Activated CD8-positive, alpha-beta memory T cell treated with anti-CD3 and anti-CD28 coated beads for 48 hours (primary cell): ENCODE measurements at regions not wholly inside any gene's neighbourhood (a gene's known extent, or its start where the extent isn't known, plus 50 kb on each side); places are given as distances from the start of the nearest gene placed in this dataset.

Source experiments
- DNase-seq, 3 experiments: peaks; one replicate each; pipeline ENCODE4 v3.0.0-alpha.2; 2020; ENCODE audit warnings: low read depth in 2 of 3, low spot score in 2 of 3

DNA sequence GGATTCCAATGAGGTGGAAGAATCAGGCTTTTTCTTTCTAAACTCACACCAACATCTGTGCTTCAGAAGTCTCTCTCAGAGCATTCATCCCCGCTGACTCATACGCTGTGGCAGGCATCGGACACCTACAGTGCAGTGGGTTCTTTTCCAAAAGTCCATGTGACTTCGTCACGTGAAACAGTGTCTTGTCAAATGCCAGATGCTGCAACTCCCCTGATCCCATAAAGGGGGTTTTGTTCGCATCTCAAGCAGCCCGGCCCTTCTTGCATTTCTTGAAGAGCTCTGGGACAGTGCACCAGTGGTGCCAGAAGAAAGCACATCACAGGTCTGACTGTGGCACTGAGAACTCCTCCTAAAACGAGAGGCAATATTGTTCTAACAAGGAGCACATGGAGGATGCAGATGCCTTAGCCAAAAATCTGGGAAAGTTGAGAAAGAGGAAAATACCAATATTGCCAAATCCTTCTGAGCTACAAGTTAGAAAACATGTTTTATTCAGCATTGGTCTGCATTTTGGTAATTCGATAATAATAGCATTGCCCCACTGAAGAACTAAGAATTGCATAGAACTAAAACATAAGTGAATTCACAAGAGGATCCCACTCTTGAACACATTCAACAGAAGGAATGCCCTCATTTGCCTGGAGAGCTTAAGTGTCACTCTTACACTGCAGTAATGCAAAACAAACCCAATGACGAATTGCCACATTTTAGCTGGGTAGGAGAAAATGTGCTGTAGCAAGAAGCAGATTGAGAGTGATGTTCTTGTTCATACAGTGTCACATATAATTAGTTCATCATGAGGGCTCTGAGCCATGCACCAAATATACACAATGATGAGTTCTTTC lies 204.4 kb downstream of the CXCL12 start:
- DNase-seq: no peak

DNA sequence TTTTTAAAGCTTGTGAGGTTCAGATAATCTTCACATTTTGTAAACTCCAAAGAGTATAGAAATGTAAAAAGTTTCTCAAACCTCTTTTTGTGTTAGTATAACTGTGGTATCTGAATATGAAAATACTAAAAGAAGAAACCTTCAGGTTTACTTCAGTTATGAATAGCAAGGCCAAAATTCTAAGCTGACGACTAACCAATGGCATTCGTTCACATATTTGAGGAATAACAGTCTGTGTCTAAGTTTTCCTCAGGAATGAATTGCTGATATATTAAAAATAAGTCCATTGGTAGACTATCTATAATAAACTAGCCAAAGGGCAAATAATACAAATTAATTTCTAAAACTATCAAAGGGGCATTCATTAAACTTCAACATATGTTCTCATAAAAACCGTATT lies 206.0 kb downstream of the CXCL12 start:
- no peak for DNase-seq

DNA sequence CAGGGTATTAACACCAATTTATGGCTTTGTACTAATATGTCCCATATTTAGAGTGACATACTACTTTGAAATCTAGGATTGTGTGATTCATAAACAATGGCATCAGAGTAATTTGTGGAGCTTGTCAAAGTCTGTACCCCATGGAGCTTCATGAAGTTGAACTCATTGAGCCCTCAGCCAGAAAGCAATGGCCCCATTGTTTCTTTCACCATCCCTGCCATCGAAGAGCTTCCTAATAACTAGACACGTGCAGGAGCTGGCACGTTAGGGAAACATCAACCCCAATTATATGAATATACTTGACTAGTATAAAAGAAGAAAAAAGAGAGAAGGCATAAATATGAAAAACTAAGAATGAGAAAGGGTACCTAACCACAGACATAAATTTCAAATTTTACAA lies 206.6 kb downstream of the CXCL12 start:
- no peak for DNase-seq

GRCh38 chr10:44177610-44178009 lies 207.3 kb downstream of the CXCL12 start:
- DNase-seq: no peak

GRCh38 chr10:44176311-44176710 lies 208.6 kb downstream of the CXCL12 start:
- no peak for DNase-seq

GRCh38 chr10:44173608-44173894 lies 211.3 kb downstream of the CXCL12 start:
- no peak for DNase-seq

DNA sequence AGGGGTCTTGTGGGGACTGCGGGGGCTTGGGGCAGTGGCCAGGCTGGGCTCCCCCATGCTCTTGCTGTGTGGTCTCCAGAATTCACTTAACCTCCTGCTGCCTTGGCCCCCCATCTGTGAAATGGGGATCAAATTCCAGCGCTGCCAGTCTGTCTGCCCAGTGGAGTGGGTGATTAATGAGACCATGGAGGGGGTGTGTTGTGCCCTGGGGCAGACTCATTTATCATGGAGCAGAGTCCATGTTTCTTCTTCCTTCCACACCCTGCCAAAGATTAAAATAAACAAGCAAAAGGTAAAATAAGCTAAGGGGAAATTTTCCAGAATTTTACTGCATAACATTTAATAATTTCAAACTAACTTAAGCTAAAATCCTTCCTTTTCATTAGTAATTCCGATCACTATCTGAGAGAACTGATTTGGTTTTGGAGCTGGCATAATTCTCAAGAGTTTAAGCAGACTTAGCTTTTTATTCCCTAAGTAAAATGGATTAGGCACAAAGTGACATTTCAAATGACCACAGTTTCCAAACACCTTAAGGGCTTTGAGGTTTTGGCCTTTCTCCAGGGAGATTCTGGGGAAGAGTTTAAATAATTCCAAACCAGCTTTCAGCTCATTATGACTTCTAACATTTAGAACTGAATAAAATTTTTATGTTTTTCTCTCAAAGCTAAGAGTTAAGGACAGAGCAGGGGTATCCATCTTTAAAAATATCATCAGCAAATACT lies 211.9 kb downstream of the CXCL12 start:
- DNase-seq: no peak

GRCh38 chr10:44171765-44172164 lies 213.1 kb downstream of the CXCL12 start:
- DNase-seq: no peak

DNA sequence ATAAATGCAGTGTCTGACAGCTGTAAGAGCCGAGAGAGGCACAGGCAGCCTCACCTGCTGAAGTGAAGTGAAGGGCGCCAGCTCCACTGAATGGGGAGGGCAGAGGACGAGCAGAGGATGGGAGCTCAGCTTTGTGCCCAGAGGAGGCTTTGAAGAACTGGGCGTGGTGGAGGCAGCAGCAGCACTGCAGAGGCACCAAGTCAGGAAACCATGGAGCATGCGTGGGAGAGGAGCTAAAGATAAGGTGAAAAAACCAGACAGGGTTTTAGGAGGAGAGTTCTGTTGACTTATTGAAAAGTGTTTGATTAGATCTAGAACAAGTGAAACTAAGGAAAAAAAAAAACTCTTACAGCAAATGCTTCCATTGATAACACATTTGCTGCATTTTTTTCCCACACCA lies 216.4 kb downstream of the CXCL12 start:
- DNase-seq: no peak

GRCh38 chr10:44167752-44168151 lies 217.1 kb downstream of the CXCL12 start:
- DNase-seq: no peak

- no peak for DNase-seq
Measured at GRCh38 chr10:44166441-44166840, 218.5 kb downstream of the CXCL12 start.

- DNase-seq: no peak
Measured at GRCh38 chr10:44164251-44164956, 220.5 kb downstream of the CXCL12 start.

DNA sequence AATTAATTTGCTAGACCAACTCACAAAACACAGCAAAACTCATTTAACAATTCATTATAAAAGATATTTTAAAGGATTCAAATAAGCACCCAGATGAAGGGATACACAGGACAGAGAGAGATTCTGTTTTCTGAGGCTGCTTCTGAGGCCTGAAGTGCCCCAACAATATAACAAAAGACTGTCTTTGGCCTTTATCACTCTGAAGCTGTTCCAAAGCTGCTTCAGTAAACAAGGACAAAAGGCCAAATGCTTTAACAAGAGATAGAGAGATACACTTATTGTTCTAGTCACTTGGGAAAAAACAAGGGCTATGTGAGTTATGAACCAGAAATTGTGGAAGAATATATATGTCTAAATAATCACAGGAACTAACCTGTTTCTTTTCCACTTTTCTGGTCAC lies 223.7 kb downstream of the CXCL12 start:
- no peak for DNase-seq

DNA sequence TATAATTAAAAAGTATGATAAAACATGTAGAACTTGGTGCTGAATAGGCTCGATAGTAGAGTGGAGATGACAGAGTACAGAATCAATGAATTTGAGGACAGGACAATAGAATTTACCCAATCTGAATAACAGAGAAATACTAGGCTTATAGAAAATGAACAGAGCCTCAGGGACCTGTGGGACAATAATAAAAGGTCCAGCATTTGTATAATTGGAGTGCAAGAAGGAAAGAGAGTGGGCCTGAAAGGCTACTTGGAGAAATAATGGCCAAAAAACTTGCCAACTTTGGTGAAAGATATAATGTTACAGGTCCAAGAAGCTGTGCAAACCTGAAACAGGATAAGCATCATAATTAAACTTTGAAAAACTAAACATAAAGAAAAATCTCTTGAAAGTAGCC lies 227.3 kb downstream of the CXCL12 start:
- DNase-seq: no peak

GRCh38 chr10:44154956-44155355 lies 229.9 kb downstream of the CXCL12 start:
- no peak for DNase-seq

DNA sequence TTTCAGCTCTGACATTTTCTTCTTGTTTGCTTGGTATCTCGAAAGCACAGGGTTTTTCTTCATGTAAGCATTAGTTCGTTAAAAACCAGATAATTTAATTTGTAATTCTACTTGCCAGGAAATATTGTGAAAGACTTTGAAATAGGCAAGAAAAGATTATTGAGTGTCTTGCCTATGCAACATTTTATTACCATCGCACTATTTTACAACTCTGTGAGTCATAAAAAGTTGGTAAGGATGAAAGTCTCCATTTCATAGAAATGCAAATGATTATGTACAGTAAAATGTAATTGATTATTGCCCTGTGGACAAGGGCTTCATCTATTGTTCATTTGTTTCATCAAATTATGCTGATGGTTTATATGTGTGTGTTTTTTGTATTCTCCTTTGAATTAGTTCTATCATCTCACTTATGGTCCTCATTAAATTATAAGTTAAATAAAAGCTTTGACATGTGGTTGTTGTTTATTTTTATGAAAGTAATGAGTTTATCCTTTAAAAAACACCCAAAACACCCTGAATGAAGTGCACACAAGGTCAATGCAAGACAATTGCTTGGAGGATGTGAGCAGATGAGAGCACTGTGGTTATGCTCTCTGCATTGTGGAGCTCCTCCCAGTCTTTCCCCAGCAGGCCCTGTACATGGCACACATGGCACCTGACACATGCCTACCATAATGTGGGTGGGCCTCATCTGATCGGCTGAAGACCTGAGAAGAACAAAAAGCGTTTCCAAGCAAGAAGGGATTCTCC lies 230.8 kb downstream of the CXCL12 start:
- DNase-seq: no peak

- no peak for DNase-seq
Measured at GRCh38 chr10:44143556-44143955, 241.3 kb downstream of the CXCL12 start.

DNA sequence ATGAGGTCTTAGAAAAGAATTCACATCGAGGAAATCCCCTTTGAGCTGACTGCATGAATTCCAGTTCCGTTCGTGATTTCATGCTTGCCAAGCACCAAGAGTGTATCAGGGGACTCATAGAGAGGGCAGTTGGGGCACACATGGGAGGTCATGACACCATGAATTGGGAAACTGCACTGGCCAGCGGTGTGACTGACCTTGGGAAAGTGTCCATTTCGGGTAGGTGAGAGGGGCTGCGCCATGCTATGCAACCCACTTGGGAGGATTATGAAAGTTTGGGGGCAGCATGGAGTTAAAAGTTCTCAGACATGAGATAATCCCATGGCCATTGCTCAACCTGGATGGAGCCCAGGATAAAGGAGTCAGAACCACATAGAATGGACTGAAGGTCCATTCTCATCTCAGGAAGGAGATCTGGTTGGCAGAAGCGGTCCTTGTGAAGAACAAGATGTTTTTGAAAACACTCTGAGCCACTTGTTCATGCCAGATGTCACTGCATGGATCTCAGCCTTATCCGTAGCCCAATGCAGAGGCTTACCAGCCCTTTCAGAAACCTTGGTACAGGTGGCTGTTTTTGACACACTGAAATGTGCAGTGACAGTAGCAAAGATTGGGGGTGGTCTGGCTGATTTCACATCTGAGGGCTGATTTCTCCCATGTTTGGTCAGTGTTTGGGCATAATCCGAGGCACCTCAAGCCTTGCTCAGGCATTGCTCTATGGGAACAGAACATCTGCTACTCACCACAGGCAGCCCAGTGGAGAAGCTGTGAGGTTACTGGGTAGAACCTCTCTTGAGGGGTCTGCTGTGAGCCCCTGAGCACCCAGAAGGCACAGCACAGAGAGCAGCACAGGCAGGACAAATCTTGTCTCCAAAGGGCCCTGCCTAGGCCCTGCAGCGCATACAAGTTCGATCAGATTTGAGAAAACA lies 252.3 kb downstream of the CXCL12 start:
- no peak for DNase-seq

- DNase-seq: no peak
Measured at GRCh38 chr10:44126291-44126717, 258.6 kb downstream of the CXCL12 start.

- DNase-seq: no peak
Measured at GRCh38 chr10:44125879-44126278, 259.0 kb downstream of the CXCL12 start.
